NCI-H2171 (cell line): ENCODE measurements at regions not wholly inside any gene's neighbourhood (a gene's known extent, or its start where the extent isn't known, plus 50 kb on each side); places are given as distances from the start of the nearest gene placed in this dataset.

Experiments used
- DNase-seq: peaks from one replicate; lab custom pipeline; 2025; lab: John Stamatoyannopoulos, UW

GRCh38 chr3:178059836-178060235 lies 476.4 kb upstream of the KCNMB2 start:
- DNase-seq, result no peak

- DNase-seq, result no peak
Measured at GRCh38 chr3:178060407-178060806, 475.8 kb upstream of the KCNMB2 start.

GRCh38 chr3:178062126-178062525 lies 474.1 kb upstream of the KCNMB2 start:
- no peak for DNase-seq

GRCh38 chr3:178063461-178063860 lies 472.8 kb upstream of the KCNMB2 start:
- no peak for DNase-seq

- DNase-seq, result no peak
Measured at GRCh38 chr3:178067721-178068120, 468.5 kb upstream of the KCNMB2 start.

- no peak for DNase-seq
Measured at GRCh38 chr3:178072391-178073305, 463.6 kb upstream of the KCNMB2 start.

GRCh38 chr3:178073366-178073765 lies 462.9 kb upstream of the KCNMB2 start:
- DNase-seq, result no peak

DNA sequence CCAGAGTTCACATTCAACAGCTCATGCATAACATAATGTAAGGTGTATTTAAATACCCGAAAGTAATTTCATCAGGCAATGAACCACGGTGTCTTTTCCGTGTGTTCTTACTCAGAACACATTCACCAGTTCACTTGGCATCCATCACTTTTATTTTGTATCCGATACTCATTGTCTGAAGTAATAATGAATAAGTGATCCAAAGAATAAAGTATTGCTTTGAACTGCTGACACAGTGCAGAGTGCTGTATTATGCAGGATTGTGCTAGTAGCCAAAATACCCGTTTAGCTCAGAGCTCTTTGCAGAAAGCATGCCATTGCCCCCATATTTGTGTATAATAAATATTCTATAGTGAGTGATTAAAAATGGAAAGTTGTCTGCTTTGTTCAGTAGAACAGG lies 460.9 kb upstream of the KCNMB2 start:
- DNase-seq, result peak; percentile 33

DNA sequence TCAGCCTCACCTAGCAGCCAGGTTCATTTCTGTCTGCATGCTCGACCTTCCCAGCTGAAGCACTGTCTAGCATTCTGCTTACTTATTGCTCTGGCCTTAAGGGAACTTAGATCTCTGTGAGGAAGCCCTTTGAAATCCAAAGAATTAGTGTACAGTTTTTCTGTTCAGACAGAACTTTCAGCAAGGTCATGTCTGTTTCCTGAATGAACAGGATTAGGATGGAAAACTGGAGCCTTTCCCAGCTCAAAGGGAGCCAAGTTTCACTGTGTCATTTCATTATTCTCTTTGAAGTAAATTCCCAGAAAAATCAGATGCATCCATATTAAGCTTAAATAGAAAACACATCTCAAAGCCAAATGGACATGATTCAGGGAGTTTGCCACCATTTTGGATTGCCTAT lies 457.3 kb upstream of the KCNMB2 start:
- no peak for DNase-seq

GRCh38 chr3:178079966-178080365 lies 456.3 kb upstream of the KCNMB2 start:
- no peak for DNase-seq

DNA sequence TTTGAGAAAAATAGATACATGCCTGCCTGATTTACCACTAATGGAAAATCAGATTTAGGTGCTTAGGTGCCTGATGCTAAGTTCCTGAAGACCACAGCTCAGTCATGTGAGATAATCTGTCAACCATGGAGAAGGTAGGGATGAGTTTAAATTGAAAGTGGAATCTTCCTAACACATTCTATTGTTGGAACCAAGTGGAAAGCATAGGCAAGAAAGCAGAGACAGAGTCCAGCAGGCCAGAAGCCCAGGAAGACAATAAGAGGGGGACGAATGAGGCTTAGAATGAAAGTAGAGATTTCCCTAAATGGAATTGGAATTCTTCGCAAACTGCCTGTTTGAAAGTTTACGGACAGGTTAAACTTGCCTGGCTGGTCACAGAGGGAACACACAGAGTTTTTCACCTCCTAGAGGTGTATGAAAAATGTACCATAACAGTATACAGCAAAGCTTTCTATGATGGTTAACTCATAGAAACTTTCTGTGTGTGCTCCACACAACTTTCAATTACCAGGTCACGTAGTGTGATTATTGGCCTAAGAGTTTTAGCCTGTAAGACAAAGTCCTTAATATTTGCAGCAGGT lies 453.8 kb upstream of the KCNMB2 start:
- no peak for DNase-seq

DNA sequence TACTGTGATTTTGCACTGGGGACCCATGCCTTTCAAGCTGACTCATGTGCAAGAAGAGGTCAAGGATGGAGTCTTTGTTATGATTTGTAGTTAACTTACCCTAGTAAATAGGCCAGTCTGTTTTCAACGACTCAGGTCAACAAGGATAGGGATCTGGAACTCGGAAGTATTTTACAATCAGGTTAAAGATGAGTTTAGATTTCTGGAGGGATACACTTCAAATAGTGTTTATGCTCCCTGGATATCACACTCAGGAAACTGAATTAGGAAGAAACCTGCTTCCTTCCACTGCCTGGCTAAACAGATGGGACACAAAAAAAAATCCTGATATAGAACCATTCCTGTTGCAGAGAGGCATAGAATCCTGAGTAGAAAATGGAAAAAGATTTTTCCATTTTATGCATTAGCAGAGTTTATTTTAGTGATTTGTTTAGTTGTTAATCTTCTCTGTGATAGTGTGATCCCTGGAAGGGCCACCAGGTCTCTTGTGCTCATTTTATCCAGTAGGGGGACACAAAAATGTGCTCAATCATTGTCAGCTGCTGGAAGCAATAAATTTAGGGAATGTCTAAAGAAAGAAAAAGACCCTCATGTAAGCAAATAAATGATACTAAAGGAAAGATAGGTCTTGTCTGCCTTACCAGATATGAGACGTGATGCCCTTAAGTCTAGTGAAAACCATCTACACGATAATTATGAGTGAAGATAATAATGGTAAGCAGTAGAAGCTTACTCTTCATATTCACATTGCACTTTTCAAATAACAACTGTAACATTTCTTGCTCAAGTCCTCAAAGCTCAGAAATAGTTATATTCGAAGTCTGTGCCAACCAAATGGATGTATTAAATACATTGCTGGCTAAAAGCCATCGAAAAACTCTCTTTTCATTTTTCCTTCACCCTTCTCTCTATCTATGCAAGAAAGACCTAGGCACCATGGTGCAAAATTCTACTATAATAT lies 452.1 kb upstream of the KCNMB2 start:
- DNase-seq, result peak; percentile 53

GRCh38 chr3:178084938-178085816 lies 451.1 kb upstream of the KCNMB2 start:
- peak; percentile 90 for DNase-seq

DNA sequence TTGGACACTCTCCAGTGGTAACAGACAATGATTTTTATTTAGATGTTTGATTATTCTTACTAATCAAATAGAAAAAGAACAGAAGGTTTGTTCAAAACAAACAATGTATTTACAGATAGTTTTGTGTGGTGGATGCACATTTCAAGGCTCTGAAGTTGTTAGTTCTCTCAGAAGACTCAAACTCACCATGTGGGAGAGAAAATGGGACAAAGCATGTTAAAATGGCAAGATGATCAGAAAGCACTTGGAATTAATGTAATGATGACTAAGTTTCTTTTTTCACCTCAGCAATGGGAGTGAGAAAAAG lies 450.5 kb upstream of the KCNMB2 start:
- no peak for DNase-seq

- no peak for DNase-seq
Measured at GRCh38 chr3:178086144-178086825, 450.0 kb upstream of the KCNMB2 start.

GRCh38 chr3:178087376-178087775 lies 448.9 kb upstream of the KCNMB2 start:
- no peak for DNase-seq

- no peak for DNase-seq
Measured at GRCh38 chr3:178088963-178089362, 447.3 kb upstream of the KCNMB2 start.

- no peak for DNase-seq
Measured at GRCh38 chr3:178090899-178091298, 445.3 kb upstream of the KCNMB2 start.

- no peak for DNase-seq
Measured at GRCh38 chr3:178095522-178095921, 440.7 kb upstream of the KCNMB2 start.

DNA sequence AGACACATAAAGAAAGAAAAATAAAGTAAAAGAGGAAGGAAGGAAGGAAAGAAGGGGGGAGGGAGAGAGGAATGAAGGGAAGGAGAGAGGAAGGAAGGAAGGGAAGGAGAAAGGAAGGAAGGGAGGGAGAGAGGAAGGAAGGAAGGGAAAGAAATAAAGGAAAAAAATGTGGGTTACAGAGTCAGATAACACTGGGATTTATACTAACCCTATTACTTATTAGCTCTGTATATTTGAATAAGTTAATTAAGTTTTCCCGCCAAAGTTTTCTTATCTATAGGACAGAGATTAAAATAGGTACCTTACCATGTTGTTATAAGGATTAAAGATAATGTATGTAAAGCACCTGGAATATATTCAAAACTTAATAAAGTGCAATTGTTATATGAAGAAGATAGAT lies 439.3 kb upstream of the KCNMB2 start:
- no peak for DNase-seq

- DNase-seq, result no peak
Measured at GRCh38 chr3:178097576-178097975, 438.7 kb upstream of the KCNMB2 start.
